Erythroblast (primary cell): ENCODE measurements at regions not wholly inside any gene's neighbourhood (a gene's known extent, or its start where the extent isn't known, plus 50 kb on each side); places are given as distances from the start of the nearest gene placed in this dataset.

Source experiments
- GATA1 ChIP-seq: IDR thresholded peaks from 2 replicates; pipeline ENCODE4 v1.6.1; 2011; ENCODE audit warnings: low read depth, mild to moderate bottlenecking, control low read depth, low read length, moderate library complexity
- POLR2A ChIP-seq: IDR thresholded peaks from 2 replicates; pipeline ENCODE4 v1.6.1; 2011; ENCODE audit warnings: mild to moderate bottlenecking, low read length

- TF ChIP-seq GATA1 (no peak), POLR2A (no peak)
Observed at GRCh38 chr6:105898286-105898685, 187.8 kb upstream of the PRDM1 start.
